PC-9 (cell line): ENCODE measurements at regions not wholly inside any gene's neighbourhood (a gene's known extent, or its start where the extent isn't known, plus 50 kb on each side); places are given as distances from the start of the nearest gene placed in this dataset.

Experiments
- BruUV-seq: library from RNA; stranded (reverse); fragments of 400-500 nt; replicated peaks from 2 replicates; lab custom pipeline; 2021; lab: Mats Ljungman, UMichigan
- CTCF ChIA-PET: fragments of 300-600 bp; sonication (Branson Sonifier 250); formaldehyde crosslinking; loops from one replicate; lab custom pipeline; 2022; ENCODE audit warnings: antibody characterized with exemption; lab: Charles Lee
- POLR2A ChIA-PET: fragments of 300-600 bp; sonication (Branson Sonifier 250); formaldehyde crosslinking; loops from one replicate; lab custom pipeline; 2022; ENCODE audit warnings: antibody characterized with exemption; ENCODE audit not compliant: unreplicated experiment; lab: Charles Lee
- DNase-seq, 2 experiments: peaks; one replicate each; pipeline versions ENCODE4 v3.0.0 to v3.0.0-alpha.2; 2015 to 2022; ENCODE audit warnings: mixed read lengths in 1 of 2
- H2AFZ ChIP-seq: fragments of 200-600 bp; sonication (generic); 2 replicates; pipeline ENCODE4 v1.8.1; 2017; ENCODE audit warnings: antibody characterized with exemption
- H3F3A ChIP-seq: fragments of 200-600 bp; sonication (generic); 2 replicates; pipeline ENCODE4 v1.8.1; 2017; ENCODE audit warnings: antibody characterized with exemption, mild to moderate bottlenecking, low read depth; ENCODE audit not compliant: insufficient read depth
- H3K27ac ChIP-seq: fragments of 200-600 bp; sonication (generic); 2 replicates; pipeline ENCODE4 v1.6.1; 2016; ENCODE audit warnings: mixed run types
- H3K27me3 ChIP-seq: fragments of 200-600 bp; sonication (generic); 2 replicates; pipeline ENCODE4 v1.6.1; 2016; ENCODE audit warnings: low read depth, mixed run types; ENCODE audit not compliant: insufficient read depth
- H3K36me3 ChIP-seq: fragments of 200-600 bp; sonication (generic); 2 replicates; pipeline ENCODE4 v1.6.1; 2016; ENCODE audit warnings: low read depth, mixed run types
- H3K4me1 ChIP-seq: fragments of 200-600 bp; sonication (generic); replicated peaks from 2 replicates; pipeline ENCODE4 v1.6.1; 2016; ENCODE audit warnings: mixed run types; ENCODE audit not compliant: insufficient read depth
- H3K4me2 ChIP-seq: fragments of 200-600 bp; sonication (generic); 2 replicates; pipeline ENCODE4 v1.6.1; 2017; ENCODE audit warnings: mixed run types
- H3K4me3 ChIP-seq: fragments of 200-600 bp; sonication (generic); 2 replicates; pipeline ENCODE4 v1.6.1; 2016; ENCODE audit warnings: mixed run types
- H3K79me2 ChIP-seq: fragments of 200-600 bp; sonication (generic); 2 replicates; pipeline ENCODE4 v1.6.1; 2017; ENCODE audit warnings: low read depth, mixed run types
- H3K9me2 ChIP-seq: fragments of 200-600 bp; sonication (generic); 2 replicates; pipeline ENCODE4 v1.8.1; 2017; ENCODE audit warnings: mild to moderate bottlenecking; ENCODE audit not compliant: insufficient read depth
- H3K9me3 ChIP-seq: fragments of 200-600 bp; sonication (generic); 2 replicates; pipeline ENCODE4 v1.8.1; 2016; ENCODE audit warnings: low read depth; ENCODE audit not compliant: insufficient read depth
- H4K20me1 ChIP-seq: fragments of 200-600 bp; sonication (generic); 2 replicates; pipeline ENCODE4 v1.8.1; 2017; ENCODE audit not compliant: insufficient read depth
- CTCF ChIP-seq: fragments of 200-600 bp; sonication (generic); conservative IDR thresholded peaks from 2 replicates; pipeline ENCODE4 v1.6.1; 2017; ENCODE audit warnings: mixed run types, antibody characterized with exemption, mild to moderate bottlenecking, moderate library complexity
- EZH2 ChIP-seq: fragments of 200-600 bp; sonication (generic); IDR thresholded peaks from 2 replicates; pipeline ENCODE4 v1.8.0; 2017; ENCODE audit warnings: antibody characterized with exemption, low read depth
- intact Hi-C: fragments of 100-400 bp; cut with micrococcal nuclease; formaldehyde crosslinking; loops from one replicate; pipeline ENCODE4 v1.10.0; 2022; ENCODE audit not compliant: unreplicated experiment

DNA sequence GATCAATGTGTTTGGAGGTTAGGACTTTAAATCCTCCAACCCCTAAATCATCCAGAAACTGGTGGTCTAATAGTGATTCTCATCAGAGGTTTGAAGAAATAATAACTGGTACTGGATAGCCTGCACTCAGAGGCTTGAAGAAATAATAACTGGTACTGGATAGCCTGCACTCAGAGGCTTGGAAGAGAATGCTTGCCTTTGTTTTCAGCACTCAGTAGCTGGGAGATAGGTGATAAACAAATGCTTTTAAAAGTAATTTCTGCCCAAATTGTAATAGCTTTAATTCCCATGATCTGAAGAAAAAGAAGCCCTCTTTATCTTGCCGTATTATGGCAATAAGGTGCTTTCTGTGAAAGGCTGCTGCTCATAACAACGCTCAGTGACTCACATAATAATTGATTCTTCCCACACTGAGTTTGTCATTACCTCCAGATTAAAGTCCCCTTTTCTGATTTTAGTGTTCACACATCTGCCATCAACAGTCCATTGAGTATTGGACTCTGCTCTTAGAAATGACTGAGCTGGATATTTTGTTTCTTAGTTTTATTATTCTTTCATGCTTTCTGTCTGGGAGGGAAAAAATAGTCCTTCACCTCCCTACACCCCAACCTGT lies 112.3 kb upstream of the PHYHIPL start:
- no peak overlapping the region for H2AFZ ChIP-seq
- H3K36me3 ChIP-seq = no peaks in the 10 kb centered on the region
- ChIA-PET POLR2A (no interaction called here), CTCF (no interaction called here)
- intact Hi-C loops = no loop called here
- no peak overlapping the region for H3K27ac ChIP-seq
- H3K79me2 ChIP-seq = no peaks in the 10 kb centered on the region
- no peaks in the 10 kb centered on the region for H3K9me3 ChIP-seq
- no peaks in the 10 kb centered on the region for H3K27me3 ChIP-seq
- no peaks in the 10 kb centered on the region for H3K9me2 ChIP-seq
- no peak overlapping the region for H3K4me2 ChIP-seq
- no peak overlapping the region for H3K4me3 ChIP-seq
- no peaks in the 10 kb centered on the region for H4K20me1 ChIP-seq
- TF ChIP-seq EZH2 (no peak), CTCF (no peak)
- H3K4me1 ChIP-seq = no peaks in the 10 kb centered on the region
- H3F3A ChIP-seq = no peaks in the 10 kb centered on the region
- no TSS peak for BruUV-seq
- no peak for DNase-seq

DNA sequence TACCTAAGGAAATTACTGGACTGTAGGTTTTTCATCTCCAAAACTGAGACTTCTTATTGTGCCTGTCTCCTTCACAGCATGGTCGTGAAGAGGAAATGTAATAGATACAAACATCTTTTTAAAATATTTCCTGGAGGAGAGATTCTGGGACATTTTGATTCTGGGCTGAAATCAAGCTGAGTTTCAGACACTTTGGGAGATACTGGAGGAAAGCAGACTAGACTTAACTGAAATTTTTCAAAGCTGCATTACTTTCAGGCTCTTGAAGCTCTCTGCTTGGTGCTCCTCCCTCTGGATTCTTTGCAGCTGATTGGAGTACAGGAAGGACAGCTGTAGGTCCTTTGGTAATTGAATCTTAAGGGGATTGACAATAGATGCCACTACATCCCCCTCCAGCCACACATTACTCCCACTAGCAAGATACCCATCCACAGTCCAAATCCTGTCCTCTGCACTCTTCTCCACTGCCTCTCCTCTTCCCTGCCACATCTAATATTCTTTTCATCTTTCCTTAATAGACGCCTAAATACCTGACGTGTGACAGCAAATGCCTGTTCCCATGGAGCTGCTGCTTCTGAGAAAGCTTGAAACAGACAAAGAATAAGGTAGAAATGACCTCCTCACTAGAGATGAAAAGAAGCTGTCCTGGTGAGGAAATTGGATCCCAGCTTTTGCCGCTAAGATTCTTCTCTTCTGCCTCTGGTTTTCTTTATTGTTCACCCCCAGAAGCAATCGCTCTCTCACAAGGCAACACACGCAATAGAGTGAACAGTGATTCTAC lies 111.5 kb upstream of the PHYHIPL start:
- ChIA-PET CTCF (no interaction called here), POLR2A (no interaction called here)
- no peaks in the 10 kb centered on the region for H3K36me3 ChIP-seq
- no peaks in the 10 kb centered on the region for H3K27me3 ChIP-seq
- BruUV-seq = no TSS peak
- H3K4me2 ChIP-seq = no peak overlapping the region
- no peaks in the 10 kb centered on the region for H3K4me1 ChIP-seq
- H3K27ac ChIP-seq = no peak overlapping the region
- H3K9me3 ChIP-seq = no peaks in the 10 kb centered on the region
- H3F3A ChIP-seq = no peaks in the 10 kb centered on the region
- no peak overlapping the region for H2AFZ ChIP-seq
- no peak for DNase-seq
- no peak for TF ChIP-seq CTCF
- TF ChIP-seq EZH2 = no peak
- H3K9me2 ChIP-seq = peaks cover 3% of the 10 kb centered on the region; the same call in 1 of the 2 replicates
- intact Hi-C loops = no loop called here
- no peaks in the 10 kb centered on the region for H4K20me1 ChIP-seq
- no peaks in the 10 kb centered on the region for H3K79me2 ChIP-seq
- no peak overlapping the region for H3K4me3 ChIP-seq

GRCh38 chr10:59068581-59069191 lies 107.8 kb upstream of the PHYHIPL start:
- DNase-seq = no peak
- Histone ChIP-seq H2AFZ (no peak overlapping the region), H3K4me3 (no peak overlapping the region), H3K36me3 (no peaks in the 10 kb centered on the region), H3K79me2 (no peaks in the 10 kb centered on the region), H3F3A (no peaks in the 10 kb centered on the region), H3K4me1 (no peaks in the 10 kb centered on the region), H3K27ac (no peak overlapping the region), H3K9me2 (peaks cover 7% of the 10 kb centered on the region; the same call in 1 of the 2 replicates), H4K20me1 (no peaks in the 10 kb centered on the region), H3K27me3 (no peaks in the 10 kb centered on the region), H3K9me3 (no peaks in the 10 kb centered on the region), H3K4me2 (no peak overlapping the region)
- BruUV-seq = no TSS peak
- CTCF ChIA-PET = no interaction called here
- intact Hi-C loops = no loop called here
- POLR2A ChIA-PET = no interaction called here
- TF ChIP-seq EZH2 (no peak), CTCF (no peak)
